ENCODE measurements at regions not wholly inside any gene's neighbourhood (a gene's known extent, or its start where the extent isn't known, plus 50 kb on each side); places are given as distances from the start of the nearest gene placed in this dataset.
"Not testable (repeated sequence)": the region's sequence is repeated elsewhere in the genome, so short reads cannot be mapped to it uniquely, and the experiment has no call there.

GRCh38 chrX:27162496-27162895 is 300.6 kb downstream of the PPP4R3C start:
- no peak for DNase-seq (ENCODE audit: low read depth in 3 of 3, low spot score in 1 of 3)

GRCh38 chrX:27156921-27157320 is 306.2 kb downstream of the PPP4R3C start:
- not testable (repeated sequence) for DNase-seq (ENCODE audit: low read depth in 3 of 3, low spot score in 1 of 3)

GRCh38 chrX:27136325-27136724 is 326.8 kb downstream of the PPP4R3C start:
- no peak for DNase-seq (ENCODE audit: low read depth in 3 of 3, low spot score in 1 of 3)

DNA sequence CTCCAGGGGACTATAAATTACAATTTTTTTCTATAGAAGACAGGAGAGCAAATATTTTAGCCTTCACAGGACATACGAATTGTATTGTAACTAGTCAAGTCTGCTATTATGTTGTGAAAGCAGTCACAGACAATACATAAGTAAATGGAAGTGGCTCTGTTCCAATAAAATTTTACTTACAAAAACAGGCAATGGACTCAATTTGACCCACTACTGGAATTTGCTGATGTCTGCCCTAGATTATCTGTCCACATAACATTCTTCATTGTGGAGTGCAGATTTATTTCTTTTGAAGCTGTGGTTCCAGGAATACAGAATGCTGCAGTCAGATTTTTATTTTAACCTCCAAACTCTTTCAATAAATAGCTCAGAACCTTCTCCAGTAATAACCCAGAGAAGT is 330.3 kb downstream of the PPP4R3C start:
- no peak for DNase-seq (ENCODE audit: low read depth in 3 of 3, low spot score in 1 of 3)

DNA sequence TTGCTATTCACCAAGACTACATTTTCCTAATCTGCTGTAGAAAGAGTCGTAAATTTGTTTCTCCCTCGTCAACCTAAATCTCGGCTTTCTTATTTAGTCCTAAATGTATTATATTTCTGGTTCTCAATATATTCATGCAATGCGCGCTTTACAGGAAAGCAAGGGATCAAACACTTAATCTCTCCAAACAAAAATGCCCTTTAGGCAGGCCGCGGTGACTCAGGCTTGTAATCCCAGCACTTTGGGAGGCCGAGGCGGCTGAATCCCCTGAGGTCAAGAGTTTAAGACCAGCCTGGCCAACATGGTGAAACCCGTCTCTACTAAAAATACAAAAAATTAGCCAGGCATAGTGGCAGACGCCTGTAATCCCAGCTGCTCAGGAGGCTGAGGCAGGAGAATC is 376.0 kb downstream of the PPP4R3C start:
- not testable (repeated sequence) for DNase-seq (ENCODE audit: low read depth in 3 of 3, low spot score in 1 of 3)

DNA sequence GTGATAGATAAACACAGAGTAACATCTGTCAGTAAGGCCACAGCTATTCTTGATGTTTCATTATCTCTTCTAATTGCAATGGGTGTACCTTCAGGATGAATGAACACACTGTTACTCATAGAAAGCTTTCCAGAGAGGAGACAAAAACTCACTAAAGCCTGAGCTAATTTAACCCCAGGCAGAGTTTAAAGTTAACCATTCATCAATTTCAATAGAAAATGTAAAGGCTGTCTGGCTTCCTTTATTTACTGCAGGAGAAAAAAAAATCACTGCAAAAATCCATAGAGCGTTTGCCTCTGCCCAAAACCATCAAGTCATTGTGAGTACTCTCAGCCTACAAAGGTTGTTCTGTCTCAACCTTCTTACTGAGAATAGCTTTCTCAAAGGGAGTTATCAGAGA is 376.9 kb downstream of the PPP4R3C start:
- DNase-seq (ENCODE audit: low read depth in 3 of 3, low spot score in 1 of 3), result no peak

DNA sequence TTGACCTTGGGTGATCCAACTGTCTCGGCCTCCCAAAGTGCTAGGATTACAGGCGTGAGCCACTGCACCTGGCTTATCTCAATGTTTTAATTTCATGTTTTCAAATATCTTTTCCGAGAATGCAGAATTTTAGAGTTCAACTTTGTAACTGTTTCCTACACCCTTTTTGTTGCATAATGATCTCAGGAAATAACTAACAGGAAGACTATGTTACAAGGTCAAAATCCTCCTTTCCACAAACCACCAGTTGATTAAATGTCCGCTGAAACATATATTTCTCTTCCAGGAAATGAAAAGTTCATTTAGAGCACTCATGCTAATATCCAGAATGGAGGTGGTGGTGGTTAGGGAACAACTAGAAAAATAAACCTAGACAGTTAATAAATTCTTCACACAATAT is 377.8 kb downstream of the PPP4R3C start:
- no peak for DNase-seq (ENCODE audit: low read depth in 3 of 3, low spot score in 1 of 3)

- no peak for DNase-seq (ENCODE audit: low read depth in 3 of 3, low spot score in 1 of 3)
Measured at GRCh38 chrX:27078371-27078770, 384.8 kb downstream of the PPP4R3C start.

GRCh38 chrX:27057883-27058282 is 405.3 kb downstream of the PPP4R3C start:
- DNase-seq (ENCODE audit: low read depth in 3 of 3, low spot score in 1 of 3), result no peak

GRCh38 chrX:27039332-27039731 is 423.8 kb downstream of the PPP4R3C start:
- DNase-seq (ENCODE audit: low read depth in 3 of 3, low spot score in 1 of 3), result no peak

DNA sequence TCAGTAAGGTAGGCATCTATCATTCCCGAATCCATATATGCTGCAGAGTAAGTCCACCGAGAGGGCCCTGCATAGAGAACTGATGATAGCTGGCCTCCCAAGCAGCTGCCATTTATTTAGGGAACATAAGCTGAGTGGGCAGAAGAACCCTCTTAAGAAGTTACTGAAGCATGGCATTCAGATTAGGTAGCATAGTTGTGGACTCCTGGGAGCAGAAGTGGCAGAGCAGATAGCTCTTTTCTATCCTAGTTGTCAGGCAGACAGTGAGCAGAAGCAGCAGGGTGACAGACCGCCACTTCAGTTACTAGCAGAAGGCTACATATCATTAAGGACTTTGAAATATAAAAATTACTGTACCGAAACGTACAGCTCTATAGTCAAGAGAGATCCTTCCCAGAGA is 454.7 kb downstream of the PPP4R3C start:
- DNase-seq (ENCODE audit: low read depth in 3 of 3, low spot score in 1 of 3), result no peak

GRCh38 chrX:26999634-27000033 is 463.5 kb downstream of the PPP4R3C start:
- DNase-seq (ENCODE audit: low read depth in 3 of 3, low spot score in 1 of 3), result no peak

DNA sequence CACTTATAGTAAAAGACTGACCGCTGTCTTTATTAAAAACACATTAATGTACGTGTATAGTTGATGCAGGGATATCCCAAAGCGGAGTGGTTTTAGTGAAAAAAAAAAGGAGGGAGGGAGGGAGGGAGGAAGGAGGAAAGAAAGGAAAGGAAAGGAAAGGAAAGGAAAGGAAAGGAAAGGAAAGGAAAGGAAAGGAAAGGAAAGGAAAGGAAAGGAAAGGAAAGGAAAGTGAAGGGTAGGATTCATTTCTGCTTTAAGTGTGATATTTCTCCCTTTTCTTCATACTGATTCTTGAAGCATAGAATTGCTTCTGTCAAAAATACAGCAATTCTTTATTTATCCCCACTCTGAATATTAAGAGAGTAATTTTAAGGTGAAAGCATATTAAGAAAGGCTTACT is 504.9 kb downstream of the PPP4R3C start:
- DNase-seq (ENCODE audit: low read depth in 3 of 3, low spot score in 1 of 3), result no peak

DNA sequence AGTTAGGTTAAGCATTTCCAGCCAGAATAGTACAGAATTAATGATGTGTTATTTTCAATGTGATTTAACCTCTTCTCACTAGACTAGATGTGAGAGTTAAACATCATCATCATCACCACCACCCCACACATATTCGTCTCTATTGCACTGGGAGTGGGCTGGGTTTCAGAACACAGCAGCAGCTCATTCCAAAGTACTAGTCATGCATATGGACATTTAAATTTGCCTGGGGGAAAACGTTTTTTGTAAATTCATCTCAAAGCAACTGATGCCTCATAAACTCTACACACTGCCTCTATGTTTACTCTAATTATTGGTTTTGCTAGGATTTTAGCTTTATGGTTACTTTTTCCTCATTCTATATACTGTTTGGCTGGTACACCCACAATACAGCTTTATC is 509.1 kb downstream of the PPP4R3C start:
- no peak for DNase-seq (ENCODE audit: low read depth in 3 of 3, low spot score in 1 of 3)

GRCh38 chrX:26952213-26952612 is 510.9 kb downstream of the PPP4R3C start:
- DNase-seq (ENCODE audit: low read depth in 3 of 3, low spot score in 1 of 3), result no peak

- DNase-seq (ENCODE audit: low read depth in 3 of 3, low spot score in 1 of 3), result no peak
Measured at GRCh38 chrX:26927419-26927818, 535.7 kb downstream of the PPP4R3C start.

GRCh38 chrX:26925088-26925487 is 538.1 kb downstream of the PPP4R3C start:
- no peak for DNase-seq (ENCODE audit: low read depth in 3 of 3, low spot score in 1 of 3)

DNA sequence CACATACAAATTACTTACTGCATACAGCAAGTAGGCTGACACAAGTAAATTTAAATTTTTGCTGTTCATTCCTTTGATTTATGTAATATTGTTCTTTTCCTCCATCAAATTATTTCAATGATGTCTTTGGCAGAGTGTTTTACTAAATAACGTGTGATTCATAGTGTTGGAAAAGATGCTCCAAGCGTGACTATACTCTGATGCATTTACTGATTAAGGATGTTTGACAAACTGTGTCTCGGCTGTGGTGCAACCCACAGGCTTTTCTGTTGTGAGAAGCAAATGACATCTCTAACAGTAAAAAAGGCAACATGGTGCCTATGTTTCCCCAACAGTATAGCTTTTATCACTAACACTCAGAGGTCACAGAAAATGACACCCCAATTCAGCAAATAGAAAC is 540.9 kb downstream of the PPP4R3C start:
- no peak for DNase-seq (ENCODE audit: low read depth in 3 of 3, low spot score in 1 of 3)

DNA sequence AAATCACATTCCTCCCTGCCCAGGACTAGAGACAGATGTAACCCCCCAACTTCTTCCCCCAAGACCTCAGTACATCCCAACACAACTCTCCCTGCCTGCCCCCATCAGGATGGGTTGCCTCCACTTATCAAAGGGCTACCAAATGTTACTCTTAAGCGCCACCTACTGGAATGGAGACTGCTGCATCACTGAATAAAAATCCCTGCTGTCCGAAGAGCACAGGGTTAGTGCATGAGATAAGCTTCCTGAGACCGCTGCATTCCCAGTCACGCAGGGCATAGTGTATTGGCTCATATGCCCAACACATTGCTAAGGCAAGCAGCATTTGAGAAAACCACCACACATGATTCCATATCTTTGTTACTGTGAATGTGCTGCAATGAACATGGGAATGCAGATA is 544.5 kb downstream of the PPP4R3C start:
- DNase-seq (ENCODE audit: low read depth in 3 of 3, low spot score in 1 of 3), result no peak

DNA sequence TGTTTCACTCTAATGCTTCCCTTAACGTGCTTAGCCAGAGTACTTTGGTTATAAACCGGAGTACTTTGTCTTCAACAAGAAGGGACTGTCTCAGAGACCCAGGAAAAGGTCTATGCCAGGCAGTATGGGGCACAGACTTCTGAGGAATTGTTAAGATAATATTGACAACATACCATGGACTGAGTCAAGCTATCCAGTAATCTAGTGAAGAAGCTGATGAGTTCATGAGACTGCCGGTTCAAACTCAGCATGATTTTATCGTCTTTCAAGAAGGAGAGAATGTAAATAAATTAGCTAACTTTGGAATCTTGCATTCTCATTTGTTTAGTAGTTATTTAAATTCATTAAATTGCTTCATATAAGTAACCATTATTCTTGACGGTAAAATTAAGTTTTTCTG is 546.1 kb downstream of the PPP4R3C start:
- DNase-seq (ENCODE audit: low read depth in 3 of 3, low spot score in 1 of 3), result no peak

DNA sequence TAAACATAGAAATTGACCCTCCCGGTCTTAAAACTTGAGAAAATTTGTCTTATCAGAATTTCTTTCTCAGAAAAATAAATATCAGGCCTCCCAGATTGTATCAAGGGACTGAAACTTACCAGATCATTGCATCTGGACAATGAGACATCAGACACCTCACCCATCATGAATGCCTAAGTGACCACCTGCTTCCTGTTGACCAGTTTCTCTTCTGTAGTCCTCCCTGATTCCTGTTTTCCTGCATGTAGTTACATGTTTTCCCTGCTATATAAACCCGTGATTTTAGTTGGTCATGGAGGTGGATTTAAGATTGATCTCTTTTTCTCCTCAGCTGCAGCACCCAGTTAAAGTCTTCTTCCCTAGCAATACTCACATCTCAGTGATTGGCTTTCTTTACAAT is 548.1 kb downstream of the PPP4R3C start:
- no peak for DNase-seq (ENCODE audit: low read depth in 3 of 3, low spot score in 1 of 3)

DNA sequence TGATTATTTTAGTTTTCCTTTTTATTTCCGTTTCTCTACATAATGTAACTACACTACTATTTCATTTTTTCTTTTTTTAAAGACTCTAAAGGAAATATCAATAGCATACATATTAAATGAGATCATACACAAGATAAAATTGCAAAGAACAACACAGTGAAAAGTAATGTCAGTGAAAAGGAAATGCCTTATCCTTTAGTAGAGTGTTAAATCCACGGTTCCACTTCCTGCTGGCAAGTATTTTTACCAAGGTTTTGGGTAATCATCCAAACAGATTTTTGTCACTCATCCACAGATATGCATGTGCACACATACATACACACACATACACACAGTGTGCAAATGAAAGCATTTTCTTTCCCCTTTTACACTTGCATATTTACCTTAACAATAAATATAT is 548.9 kb downstream of the PPP4R3C start:
- DNase-seq (ENCODE audit: low read depth in 3 of 3, low spot score in 1 of 3), result no peak

GRCh38 chrX:26911785-26912184 is 551.4 kb downstream of the PPP4R3C start:
- not testable (repeated sequence) for DNase-seq (ENCODE audit: low read depth in 3 of 3, low spot score in 1 of 3)

- no peak for DNase-seq (ENCODE audit: low read depth in 3 of 3, low spot score in 1 of 3)
Measured at GRCh38 chrX:26909728-26910127, 553.4 kb downstream of the PPP4R3C start.

Measured in stimulated activated CD4-positive, alpha-beta T cell treated with anti-CD3 and anti-CD28 coated beads, TNF-alpha, amount 100 ng/mL, for 1 hour (primary cell).